Mesothelial cell of epicardium (in vitro differentiated cells): ENCODE measurements at regions not wholly inside any gene's neighbourhood (a gene's known extent, or its start where the extent isn't known, plus 50 kb on each side); places are given as distances from the start of the nearest gene placed in this dataset.

Source experiments
- DNase-seq, 2 experiments: peaks; one replicate each; pipeline ENCODE4 v3.0.0; 2021; ENCODE audit warnings: low spot score in 2 of 2; ENCODE audit not compliant: unreplicated experiment in 2 of 2
- H3K27ac Mint-ChIP-seq: 2 replicates; pipeline ENCODE4 v1.8.0; 2021; ENCODE audit warnings: mixed read lengths
- H3K27me3 Mint-ChIP-seq: 2 replicates; pipeline ENCODE4 v1.8.0; 2021; ENCODE audit warnings: low read depth, mixed read lengths
- H3K36me3 Mint-ChIP-seq: 2 replicates; pipeline ENCODE4 v1.8.0; 2021; ENCODE audit warnings: mixed read lengths
- H3K4me1 Mint-ChIP-seq: 2 replicates; pipeline ENCODE4 v1.8.0; 2021; ENCODE audit warnings: mixed read lengths
- H3K4me3 Mint-ChIP-seq: 2 replicates; pipeline ENCODE4 v1.8.0; 2021; ENCODE audit warnings: mild to moderate bottlenecking, moderate library complexity, mixed read lengths
- H3K9me3 Mint-ChIP-seq: 2 replicates; pipeline ENCODE4 v1.8.0; 2021; ENCODE audit warnings: mixed read lengths
- CTCF ChIP-seq: fragments of 200-600 bp; sonication (generic); IDR thresholded peaks from one replicate; pipeline ENCODE4 v1.5.0; 2021; ENCODE audit warnings: antibody characterized with exemption; ENCODE audit not compliant: unreplicated experiment

DNA sequence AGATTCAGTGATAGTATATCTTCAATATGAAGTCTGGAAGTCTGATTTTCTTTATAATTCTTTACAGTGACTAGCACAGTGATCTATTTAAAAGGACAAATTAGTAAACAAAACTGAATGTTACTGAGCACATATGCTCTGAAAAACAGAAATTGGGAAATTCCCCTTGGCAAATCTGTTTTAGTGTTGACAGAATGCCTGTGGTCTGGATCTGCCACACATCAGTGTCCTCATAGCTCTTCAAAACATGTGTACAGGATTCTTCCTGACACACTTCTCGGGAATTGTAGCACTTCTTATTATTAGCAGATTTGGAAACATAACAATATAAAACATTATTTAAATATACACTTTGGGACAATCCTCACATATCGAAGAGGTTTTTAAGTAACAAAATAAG is 354.3 kb downstream of the COL12A1 start:
- Mint-ChIP-seq H3K9me3 (no peaks in the 10 kb centered on the region), H3K4me3 (no peak overlapping the region), H3K36me3 (no peaks in the 10 kb centered on the region), H3K4me1 (no peaks in the 10 kb centered on the region), H3K27me3 (peaks cover 14% of the 10 kb centered on the region), H3K27ac (no peak overlapping the region)
- no peak for DNase-seq
- TF ChIP-seq CTCF, result no peak

DNA sequence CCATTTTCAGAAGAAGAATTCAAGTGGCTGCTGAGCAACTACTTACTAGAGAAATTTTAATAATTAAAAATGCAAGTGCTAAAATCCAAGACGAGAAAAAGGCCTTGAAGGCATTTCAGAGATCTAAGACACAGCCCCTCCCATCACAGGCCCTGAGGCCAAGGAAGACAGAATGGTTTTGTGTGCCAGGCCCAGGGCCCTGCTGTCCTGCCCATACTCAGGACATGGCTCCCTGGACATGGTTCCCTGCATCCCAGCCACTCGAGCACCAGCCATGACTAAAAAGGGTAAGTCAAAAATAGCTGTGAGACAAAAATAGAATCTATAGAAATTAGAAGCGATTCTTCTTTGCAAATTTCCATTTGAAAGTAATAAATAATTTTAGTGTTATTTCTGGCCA is 364.9 kb downstream of the COL12A1 start:
- Mint-ChIP-seq H3K36me3 (no peaks in the 10 kb centered on the region), H3K27ac (no peak overlapping the region), H3K4me1 (no peaks in the 10 kb centered on the region), H3K9me3 (peaks cover 18% of the 10 kb centered on the region), H3K4me3 (no peak overlapping the region), H3K27me3 (peaks cover 2% of the 10 kb centered on the region)
- TF ChIP-seq CTCF, result no peak
- no peak for DNase-seq

- TF ChIP-seq CTCF, result no peak
- H3K4me3 Mint-ChIP-seq, result no peak overlapping the region
- H3K36me3 Mint-ChIP-seq, result no peaks in the 10 kb centered on the region
- H3K27ac Mint-ChIP-seq, result no peak overlapping the region
- H3K9me3 Mint-ChIP-seq, result peaks cover 4% of the 10 kb centered on the region
- H3K4me1 Mint-ChIP-seq, result no peaks in the 10 kb centered on the region
- no peak for DNase-seq
- H3K27me3 Mint-ChIP-seq, result no peaks in the 10 kb centered on the region
Measured at GRCh38 chr6:74834967-74835366, 370.9 kb downstream of the COL12A1 start.

GRCh38 chr6:74826263-74826662 is 379.6 kb downstream of the COL12A1 start:
- no peak for DNase-seq
- H3K4me3 Mint-ChIP-seq, result no peak overlapping the region
- H3K9me3 Mint-ChIP-seq, result peaks cover 12% of the 10 kb centered on the region
- no peak overlapping the region for H3K27ac Mint-ChIP-seq
- H3K27me3 Mint-ChIP-seq, result no peaks in the 10 kb centered on the region
- TF ChIP-seq CTCF, result no peak
- no peaks in the 10 kb centered on the region for H3K36me3 Mint-ChIP-seq
- H3K4me1 Mint-ChIP-seq, result no peaks in the 10 kb centered on the region

GRCh38 chr6:74814440-74814839 is 391.4 kb downstream of the COL12A1 start:
- H3K27me3 Mint-ChIP-seq, result peaks cover 29% of the 10 kb centered on the region
- no peaks in the 10 kb centered on the region for H3K4me1 Mint-ChIP-seq
- peaks cover 23% of the 10 kb centered on the region for H3K9me3 Mint-ChIP-seq
- DNase-seq, result no peak
- no peak for TF ChIP-seq CTCF
- H3K27ac Mint-ChIP-seq, result no peak overlapping the region
- H3K4me3 Mint-ChIP-seq, result no peak overlapping the region
- H3K36me3 Mint-ChIP-seq, result no peaks in the 10 kb centered on the region

GRCh38 chr6:74807674-74808073 is 398.2 kb downstream of the COL12A1 start:
- no peaks in the 10 kb centered on the region for H3K4me1 Mint-ChIP-seq
- H3K27ac Mint-ChIP-seq, result no peak overlapping the region
- TF ChIP-seq CTCF, result no peak
- peaks cover 19% of the 10 kb centered on the region for H3K27me3 Mint-ChIP-seq
- H3K36me3 Mint-ChIP-seq, result no peaks in the 10 kb centered on the region
- no peak overlapping the region for H3K4me3 Mint-ChIP-seq
- no peak for DNase-seq
- H3K9me3 Mint-ChIP-seq, result no peaks in the 10 kb centered on the region
